ENCODE measurements at regions not wholly inside any gene's neighbourhood (a gene's known extent, or its start where the extent isn't known, plus 50 kb on each side); places are given as distances from the start of the nearest gene placed in this dataset.

DNA sequence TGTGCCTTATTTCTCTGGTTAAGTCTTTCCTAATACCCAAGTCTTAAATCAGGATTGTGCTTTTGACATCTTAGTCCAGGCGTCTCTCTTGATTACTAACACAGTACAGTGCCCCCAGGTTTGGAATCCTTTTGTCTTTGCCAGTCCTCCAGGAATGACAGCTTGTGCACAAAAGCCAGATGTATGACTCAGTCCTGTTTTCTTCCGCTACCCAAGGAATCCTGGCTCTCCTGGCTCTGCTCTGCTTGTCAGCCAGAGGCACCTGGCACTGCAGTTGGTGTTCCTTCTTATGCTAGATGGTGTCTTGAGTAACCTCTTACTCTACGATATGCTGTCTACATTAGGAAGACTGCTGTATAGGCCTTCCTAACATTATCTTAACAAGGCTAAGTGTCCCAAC lies 728.2 kb upstream of the NECTIN3 start:
- Histone ChIP-seq H3K27me3 (ENCODE audit: control insufficient read depth in 2 of 2, insufficient read depth in 2 of 2, low read length in 2 of 2) (no peaks in the 10 kb centered on the region), H3K9me3 (replicated peaks; ENCODE audit: control insufficient read depth, insufficient read depth, low read depth, low read length) (no peaks in the 10 kb centered on the region), H3K4me3 (no peak overlapping the region), H3K27ac (ENCODE audit: extremely low read depth, low read depth, low read length) (no peak overlapping the region), H4K20me1 (replicated peaks; ENCODE audit: control insufficient read depth, insufficient read depth, low read length) (no peaks in the 10 kb centered on the region), H3K9ac (ENCODE audit: insufficient read depth in 1 of 2, low read depth in 2 of 2, low read length in 2 of 2) (no peak overlapping the region), H3K4me2 (ENCODE audit: insufficient read depth, low read length) (no peak overlapping the region), H2AFZ (ENCODE audit: low read depth, low read length) (no peak overlapping the region), H3K36me3 (ENCODE audit: control insufficient read depth, insufficient read depth, low read length) (no peaks in the 10 kb centered on the region), H3K79me2 (ENCODE audit: control insufficient read depth, insufficient read depth, low read length) (no peaks in the 10 kb centered on the region), H3K4me1 (replicated peaks in 1 of 2; ENCODE audit: control insufficient read depth in 2 of 2, insufficient read depth in 2 of 2, low read length in 2 of 2) (no peaks in the 10 kb centered on the region), H3K9me1 (ENCODE audit: control insufficient read depth, insufficient read depth, low read length) (no peaks in the 10 kb centered on the region)
- in situ Hi-C loops (cut with MboI) (no loop called here), intact Hi-C loops (cut with micrococcal nuclease) (no loop called here)
- FAIRE-seq, result no peak
- no TSS peak for BruUV-seq (replicated peaks)
- 5% methylated on average over 3 of the region's 3 CpGs for WGBS (ENCODE audit: insufficient coverage, low coverage, missing lambda C conversion rate)
- ChIA-PET POLR2A (no interaction called here), CTCF (ENCODE audit: low intra/inter-chr PET ratio) (no interaction called here)
- DNase-seq (ENCODE audit: extremely low read depth in 1 of 4, low spot score in 3 of 4), result no peak
- no peak for ATAC-seq
- no peak for TF ChIP-seq PURB (CRISPR knock-in tag; IDR thresholded peaks at IDR 0.05; ENCODE audit: low read depth)
- no peak for TF ChIP-seq ESRRB (CRISPR knock-in tag; IDR thresholded peaks at IDR 0.05; ENCODE audit: borderline replicate concordance)
- no peak for TF ChIP-seq RBM17 (IDR thresholded peaks at IDR 0.05; ENCODE audit: borderline replicate concordance, low read depth, low read length)
- no peak for TF ChIP-seq ZNF79 (CRISPR knock-in tag; IDR thresholded peaks at IDR 0.05; ENCODE audit: low read depth)
- TF ChIP-seq BRCA1 (IDR thresholded peaks at IDR 0.05), result no peak
- no peak for TF ChIP-seq BRCA1 (CRISPR knock-in tag; IDR thresholded peaks at IDR 0.05)
- TF ChIP-seq HNRNPK (IDR thresholded peaks at IDR 0.05; ENCODE audit: low read depth, low read length, poor library complexity, severe bottlenecking), result no peak
- no peak for TF ChIP-seq MBD2 (IDR thresholded peaks at IDR 0.05; ENCODE audit: borderline replicate concordance, low read depth)
- TF ChIP-seq, protein P1, sequence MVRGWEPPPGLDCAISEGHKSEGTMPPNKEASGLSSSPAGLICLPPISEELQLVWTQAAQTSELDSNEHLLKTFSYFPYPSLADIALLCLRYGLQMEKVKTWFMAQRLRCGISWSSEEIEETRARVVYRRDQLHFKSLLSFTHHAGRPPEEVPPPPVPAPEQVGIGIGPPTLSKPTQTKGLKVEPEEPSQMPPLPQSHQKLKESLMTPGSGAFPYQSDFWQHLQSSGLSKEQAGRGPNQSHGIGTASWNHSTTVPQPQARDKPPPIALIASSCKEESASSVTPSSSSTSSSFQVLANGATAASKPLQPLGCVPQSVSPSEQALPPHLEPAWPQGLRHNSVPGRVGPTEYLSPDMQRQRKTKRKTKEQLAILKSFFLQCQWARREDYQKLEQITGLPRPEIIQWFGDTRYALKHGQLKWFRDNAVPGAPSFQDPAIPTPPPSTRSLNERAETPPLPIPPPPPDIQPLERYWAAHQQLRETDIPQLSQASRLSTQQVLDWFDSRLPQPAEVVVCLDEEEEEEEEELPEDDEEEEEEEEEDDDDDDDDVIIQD (CRISPR knock-in tag; IDR thresholded peaks at IDR 0.05), result no peak
- TF ChIP-seq, protein P2, sequence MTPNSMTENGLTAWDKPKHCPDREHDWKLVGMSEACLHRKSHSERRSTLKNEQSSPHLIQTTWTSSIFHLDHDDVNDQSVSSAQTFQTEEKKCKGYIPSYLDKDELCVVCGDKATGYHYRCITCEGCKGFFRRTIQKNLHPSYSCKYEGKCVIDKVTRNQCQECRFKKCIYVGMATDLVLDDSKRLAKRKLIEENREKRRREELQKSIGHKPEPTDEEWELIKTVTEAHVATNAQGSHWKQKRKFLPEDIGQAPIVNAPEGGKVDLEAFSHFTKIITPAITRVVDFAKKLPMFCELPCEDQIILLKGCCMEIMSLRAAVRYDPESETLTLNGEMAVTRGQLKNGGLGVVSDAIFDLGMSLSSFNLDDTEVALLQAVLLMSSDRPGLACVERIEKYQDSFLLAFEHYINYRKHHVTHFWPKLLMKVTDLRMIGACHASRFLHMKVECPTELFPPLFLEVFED (CRISPR knock-in tag; conservative IDR thresholded peaks at IDR 0.05), result no peak
- TF ChIP-seq, protein P3, sequence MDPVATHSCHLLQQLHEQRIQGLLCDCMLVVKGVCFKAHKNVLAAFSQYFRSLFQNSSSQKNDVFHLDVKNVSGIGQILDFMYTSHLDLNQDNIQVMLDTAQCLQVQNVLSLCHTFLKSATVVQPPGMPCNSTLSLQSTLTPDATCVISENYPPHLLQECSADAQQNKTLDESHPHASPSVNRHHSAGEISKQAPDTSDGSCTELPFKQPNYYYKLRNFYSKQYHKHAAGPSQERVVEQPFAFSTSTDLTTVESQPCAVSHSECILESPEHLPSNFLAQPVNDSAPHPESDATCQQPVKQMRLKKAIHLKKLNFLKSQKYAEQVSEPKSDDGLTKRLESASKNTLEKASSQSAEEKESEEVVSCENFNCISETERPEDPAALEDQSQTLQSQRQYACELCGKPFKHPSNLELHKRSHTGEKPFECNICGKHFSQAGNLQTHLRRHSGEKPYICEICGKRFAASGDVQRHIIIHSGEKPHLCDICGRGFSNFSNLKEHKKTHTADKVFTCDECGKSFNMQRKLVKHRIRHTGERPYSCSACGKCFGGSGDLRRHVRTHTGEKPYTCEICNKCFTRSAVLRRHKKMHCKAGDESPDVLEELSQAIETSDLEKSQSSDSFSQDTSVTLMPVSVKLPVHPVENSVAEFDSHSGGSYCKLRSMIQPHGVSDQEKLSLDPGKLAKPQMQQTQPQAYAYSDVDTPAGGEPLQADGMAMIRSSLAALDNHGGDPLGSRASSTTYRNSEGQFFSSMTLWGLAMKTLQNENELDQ (CRISPR knock-in tag; IDR thresholded peaks at IDR 0.05; ENCODE audit: borderline replicate concordance), result no peak
- TF ChIP-seq GTF2E2 (tag; IDR thresholded peaks at IDR 0.05), result no peak
- no peak for TF ChIP-seq HCFC1 (IDR thresholded peaks at IDR 0.05; ENCODE audit: low read depth, low read length)
- no peak for TF ChIP-seq KLF16 (IDR thresholded peaks at IDR 0.05)
- no peak for TF ChIP-seq ZNF644 (tag; IDR thresholded peaks at IDR 0.05; ENCODE audit: low read depth)
- TF ChIP-seq, protein P4, sequence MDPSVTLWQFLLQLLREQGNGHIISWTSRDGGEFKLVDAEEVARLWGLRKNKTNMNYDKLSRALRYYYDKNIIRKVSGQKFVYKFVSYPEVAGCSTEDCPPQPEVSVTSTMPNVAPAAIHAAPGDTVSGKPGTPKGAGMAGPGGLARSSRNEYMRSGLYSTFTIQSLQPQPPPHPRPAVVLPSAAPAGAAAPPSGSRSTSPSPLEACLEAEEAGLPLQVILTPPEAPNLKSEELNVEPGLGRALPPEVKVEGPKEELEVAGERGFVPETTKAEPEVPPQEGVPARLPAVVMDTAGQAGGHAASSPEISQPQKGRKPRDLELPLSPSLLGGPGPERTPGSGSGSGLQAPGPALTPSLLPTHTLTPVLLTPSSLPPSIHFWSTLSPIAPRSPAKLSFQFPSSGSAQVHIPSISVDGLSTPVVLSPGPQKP (CRISPR knock-in tag; IDR thresholded peaks at IDR 0.05), result no peak

All from K562 (cell line).